ENCODE measurements at regions not wholly inside any gene's neighbourhood (a gene's known extent, or its start where the extent isn't known, plus 50 kb on each side); places are given as distances from the start of the nearest gene placed in this dataset.

- no peak for DNase-seq
Measured at GRCh38 chr12:45553204-45553603, 176.3 kb upstream of the ARID2 start.

- no peak for DNase-seq
Measured at GRCh38 chr12:45557016-45557415, 172.5 kb upstream of the ARID2 start.

- no peak for DNase-seq
Measured at GRCh38 chr12:45558353-45558752, 171.2 kb upstream of the ARID2 start.

- no peak for DNase-seq
Measured at GRCh38 chr12:45559537-45559936, 170.0 kb upstream of the ARID2 start.

GRCh38 chr12:45560689-45561088 lies 168.8 kb upstream of the ARID2 start:
- no peak for DNase-seq

GRCh38 chr12:45561488-45561887 lies 168.0 kb upstream of the ARID2 start:
- DNase-seq, result no peak

GRCh38 chr12:45565590-45565989 lies 163.9 kb upstream of the ARID2 start:
- no peak for DNase-seq

GRCh38 chr12:45566257-45566656 lies 163.2 kb upstream of the ARID2 start:
- DNase-seq, result no peak

GRCh38 chr12:45568808-45569207 lies 160.7 kb upstream of the ARID2 start:
- DNase-seq, result no peak

- DNase-seq, result no peak
Measured at GRCh38 chr12:45570501-45570900, 159.0 kb upstream of the ARID2 start.

- no peak for DNase-seq
Measured at GRCh38 chr12:45572114-45572513, 157.4 kb upstream of the ARID2 start.

GRCh38 chr12:45575417-45575816 lies 154.1 kb upstream of the ARID2 start:
- no peak for DNase-seq

- DNase-seq, result no peak
Measured at GRCh38 chr12:45575823-45576475, 153.6 kb upstream of the ARID2 start.

GRCh38 chr12:45577844-45578399 lies 151.6 kb upstream of the ARID2 start:
- DNase-seq, result no peak

- no peak for DNase-seq
Measured at GRCh38 chr12:45580356-45580969, 149.0 kb upstream of the ARID2 start.

GRCh38 chr12:45581112-45581511 lies 148.4 kb upstream of the ARID2 start:
- DNase-seq, result no peak

- DNase-seq, result no peak
Measured at GRCh38 chr12:45582536-45582935, 147.0 kb upstream of the ARID2 start.

- no peak for DNase-seq
Measured at GRCh38 chr12:45582986-45583659, 146.4 kb upstream of the ARID2 start.

GRCh38 chr12:45584336-45584735 lies 145.2 kb upstream of the ARID2 start:
- no peak for DNase-seq

GRCh38 chr12:45585522-45586230 lies 143.8 kb upstream of the ARID2 start:
- DNase-seq, result no peak

- DNase-seq, result no peak
Measured at GRCh38 chr12:45586486-45586885, 143.0 kb upstream of the ARID2 start.

GRCh38 chr12:45587012-45587411 lies 142.5 kb upstream of the ARID2 start:
- no peak for DNase-seq

GRCh38 chr12:45587877-45588533 lies 141.5 kb upstream of the ARID2 start:
- DNase-seq, result no peak
